Erythroblast (primary cell): ENCODE measurements at regions not wholly inside any gene's neighbourhood (a gene's known extent, or its start where the extent isn't known, plus 50 kb on each side); places are given as distances from the start of the nearest gene placed in this dataset.

Experiments
- GATA1 ChIP-seq: IDR thresholded peaks from 2 replicates; pipeline ENCODE4 v1.6.1; 2011; ENCODE audit warnings: low read depth, mild to moderate bottlenecking, control low read depth, low read length, moderate library complexity
- POLR2A ChIP-seq: IDR thresholded peaks from 2 replicates; pipeline ENCODE4 v1.6.1; 2011; ENCODE audit warnings: mild to moderate bottlenecking, low read length

DNA sequence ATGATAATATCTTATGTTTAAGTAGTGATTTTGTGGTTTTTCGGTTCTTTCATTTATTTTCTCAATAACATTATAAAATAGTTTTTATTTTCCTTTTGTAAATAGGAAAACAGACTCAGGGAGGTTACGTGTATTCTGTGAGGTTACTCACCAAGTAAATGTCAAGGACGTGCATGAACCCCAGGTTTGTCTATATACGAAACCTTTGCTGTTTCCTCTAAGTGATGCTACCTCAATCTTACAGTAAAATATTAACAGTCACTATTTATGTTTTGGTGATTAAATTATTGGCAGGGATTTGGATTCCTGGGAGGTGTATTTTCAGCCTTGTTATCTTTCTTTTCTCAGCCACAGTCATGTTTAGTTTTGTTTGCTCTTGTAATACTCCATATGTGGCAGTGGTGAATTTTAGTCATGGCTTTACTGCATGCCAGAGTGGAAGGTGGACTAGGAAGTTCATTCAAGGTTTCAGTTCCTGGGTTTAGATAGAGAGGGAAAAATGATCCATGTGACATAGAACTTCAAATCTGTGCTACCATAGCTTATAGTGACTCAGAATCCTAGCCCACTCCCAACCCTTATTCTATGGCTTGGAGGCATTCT lies 139.9 kb downstream of the ARL4A start:
- TF ChIP-seq POLR2A: no peak
- no peak for TF ChIP-seq GATA1
